Peyer's patch (tissue), 4 donors: ENCODE measurements at regions not wholly inside any gene's neighbourhood (a gene's known extent, or its start where the extent isn't known, plus 50 kb on each side); places are given as distances from the start of the nearest gene placed in this dataset.

Experiments
- DNase-seq, 3 donors: peaks; one replicate each; pipeline ENCODE4 v3.0.0-alpha.2; 2017 to 2019
- H3K27ac ChIP-seq, 4 donors: fragments of 200-600 bp; sonication (generic); one replicate each; pipeline ENCODE4 v1.5.1; 2016 to 2019
- H3K27me3 ChIP-seq, 2 donors: fragments of 200-600 bp; sonication (generic); one replicate each; pipeline ENCODE4 v1.5.1; 2019
- H3K36me3 ChIP-seq, 3 donors: fragments of 200-600 bp; sonication (generic); one replicate each; pipeline ENCODE4 v1.5.1; 2016 to 2019
- H3K4me1 ChIP-seq, 4 donors: fragments of 200-600 bp; sonication (generic); one replicate each; pipeline ENCODE4 v1.5.1; 2016 to 2019
- H3K4me3 ChIP-seq, 4 donors: fragments of 200-600 bp; sonication (generic); 1 replicate in 3 of 4; 2 replicates in 1 of 4; pipeline ENCODE4 v1.5.1; 2016 to 2019; ENCODE audit warnings: mild to moderate bottlenecking in 1 of 4
- H3K9me3 ChIP-seq, 4 donors: fragments of 200-600 bp; sonication (generic); one replicate each; pipeline ENCODE4 v1.5.1; 2016 to 2019; ENCODE audit warnings: mild to moderate bottlenecking in 1 of 4
- POLR2A ChIP-seq, 2 donors: fragments of 450-650 bp; IDR thresholded peaks; one replicate each; pipeline ENCODE4 v1.5.1; 2017; ENCODE audit warnings: antibody characterized with exemption in 2 of 2, mild to moderate bottlenecking in 2 of 2, moderate library complexity in 2 of 2
- TF ChIP-seq, protein P1 (sequence below), 6 experiments: fragments of 450-650 bp in 4 of 6; fragments of 200-600 bp in 2 of 6; sonication (generic) in 1 of 6; IDR thresholded peaks; one replicate each; pipeline ENCODE4 v1.5.1; 2017 to 2019; ENCODE audit warnings: antibody characterized with exemption in 6 of 6, mild to moderate bottlenecking in 3 of 6, moderate library complexity in 1 of 6

DNA sequence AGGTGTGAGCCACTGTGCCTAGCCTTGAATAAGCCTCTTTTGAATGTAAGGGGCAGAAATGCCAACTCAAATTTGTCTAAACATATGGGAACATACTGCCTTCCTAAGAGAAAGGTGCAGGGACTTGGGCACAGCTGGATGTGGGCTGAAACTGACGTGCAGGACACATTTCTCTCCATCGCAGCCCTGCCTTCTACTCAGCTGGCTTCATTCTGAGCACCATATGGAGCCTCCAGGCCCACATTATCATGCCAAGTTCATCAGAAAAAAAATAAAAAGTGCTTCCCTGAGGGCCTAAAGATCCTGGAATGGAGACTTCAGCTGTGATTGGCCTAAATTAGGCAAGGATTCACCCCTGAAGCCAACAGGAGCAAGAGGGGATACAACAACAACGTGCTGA is 386.2 kb downstream of the RAB28 start:
- H3K4me1 ChIP-seq, result no peaks in the 10 kb centered on the region
- H3K4me3 ChIP-seq, result no peak overlapping the region
- H3K27ac ChIP-seq, result no peak overlapping the region
- no peak for DNase-seq
- H3K36me3 ChIP-seq, result no peaks in the 10 kb centered on the region
- no peaks in the 10 kb centered on the region for H3K9me3 ChIP-seq
- TF ChIP-seq POLR2A (IDR thresholded peaks at IDR 0.05), result no peak
- TF ChIP-seq, protein P1, sequence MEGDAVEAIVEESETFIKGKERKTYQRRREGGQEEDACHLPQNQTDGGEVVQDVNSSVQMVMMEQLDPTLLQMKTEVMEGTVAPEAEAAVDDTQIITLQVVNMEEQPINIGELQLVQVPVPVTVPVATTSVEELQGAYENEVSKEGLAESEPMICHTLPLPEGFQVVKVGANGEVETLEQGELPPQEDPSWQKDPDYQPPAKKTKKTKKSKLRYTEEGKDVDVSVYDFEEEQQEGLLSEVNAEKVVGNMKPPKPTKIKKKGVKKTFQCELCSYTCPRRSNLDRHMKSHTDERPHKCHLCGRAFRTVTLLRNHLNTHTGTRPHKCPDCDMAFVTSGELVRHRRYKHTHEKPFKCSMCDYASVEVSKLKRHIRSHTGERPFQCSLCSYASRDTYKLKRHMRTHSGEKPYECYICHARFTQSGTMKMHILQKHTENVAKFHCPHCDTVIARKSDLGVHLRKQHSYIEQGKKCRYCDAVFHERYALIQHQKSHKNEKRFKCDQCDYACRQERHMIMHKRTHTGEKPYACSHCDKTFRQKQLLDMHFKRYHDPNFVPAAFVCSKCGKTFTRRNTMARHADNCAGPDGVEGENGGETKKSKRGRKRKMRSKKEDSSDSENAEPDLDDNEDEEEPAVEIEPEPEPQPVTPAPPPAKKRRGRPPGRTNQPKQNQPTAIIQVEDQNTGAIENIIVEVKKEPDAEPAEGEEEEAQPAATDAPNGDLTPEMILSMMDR (IDR thresholded peaks at IDR 0.05), result no peak
- no peaks in the 10 kb centered on the region for H3K27me3 ChIP-seq

DNA sequence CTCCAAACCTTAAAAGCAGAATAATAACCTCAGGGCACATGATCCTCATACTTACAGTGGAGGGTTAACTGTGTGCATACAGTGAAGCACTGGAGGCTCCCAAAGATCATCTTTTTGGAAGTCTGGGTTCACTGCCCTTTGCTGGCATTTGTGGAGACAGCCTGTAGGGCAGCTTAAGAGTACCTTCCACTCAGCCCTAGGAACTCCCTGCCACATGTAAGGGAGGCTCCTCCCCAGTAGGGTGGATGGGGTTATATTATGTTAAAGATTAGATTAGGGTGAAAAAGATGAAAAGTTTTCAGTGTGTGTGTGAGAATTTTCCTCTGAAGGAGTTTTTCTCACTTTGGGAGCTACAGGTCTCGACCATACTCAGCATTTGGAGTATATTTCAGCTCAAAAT is 388.4 kb downstream of the RAB28 start:
- H3K4me1 ChIP-seq, result no peaks in the 10 kb centered on the region
- H3K4me3 ChIP-seq, result no peak overlapping the region
- no peaks in the 10 kb centered on the region for H3K9me3 ChIP-seq
- TF ChIP-seq, protein P1 (IDR thresholded peaks at IDR 0.05), result no peak
- TF ChIP-seq POLR2A (IDR thresholded peaks at IDR 0.05), result no peak
- no peak for DNase-seq
- H3K36me3 ChIP-seq, result no peaks in the 10 kb centered on the region
- H3K27ac ChIP-seq, result no peak overlapping the region
- H3K27me3 ChIP-seq, result no peaks in the 10 kb centered on the region

- H3K36me3 ChIP-seq, result no peaks in the 10 kb centered on the region
- H3K27ac ChIP-seq, result no peak overlapping the region
- TF ChIP-seq, protein P1 (IDR thresholded peaks at IDR 0.05), result no peak
- TF ChIP-seq POLR2A (IDR thresholded peaks at IDR 0.05), result no peak
- H3K4me1 ChIP-seq, result no peaks in the 10 kb centered on the region
- H3K9me3 ChIP-seq, result no peaks in the 10 kb centered on the region
- H3K27me3 ChIP-seq, result no peaks in the 10 kb centered on the region
- no peak for DNase-seq
- H3K4me3 ChIP-seq, result no peak overlapping the region
Measured at GRCh38 chr4:13093170-13093569, 391.0 kb downstream of the RAB28 start.

DNA sequence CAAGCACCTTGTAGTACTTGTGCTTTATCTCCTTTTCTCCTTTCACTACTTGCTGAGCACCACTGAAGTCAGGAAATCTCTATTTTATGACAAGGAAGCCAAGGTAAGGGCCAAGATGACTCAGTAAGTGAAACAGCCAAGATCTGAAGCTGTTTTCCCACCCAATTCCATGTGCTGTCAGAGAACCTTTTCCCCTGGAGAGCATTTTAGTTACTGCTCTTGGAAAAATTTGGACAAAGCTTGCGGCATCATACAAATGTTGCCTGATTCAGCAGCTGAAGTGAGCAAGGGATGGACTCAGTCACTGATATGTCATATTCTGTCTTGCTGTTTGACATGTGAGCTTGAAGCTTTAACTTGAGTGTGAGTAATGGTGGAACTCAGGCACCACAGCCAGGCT is 391.4 kb downstream of the RAB28 start:
- no peaks in the 10 kb centered on the region for H3K27me3 ChIP-seq
- no peaks in the 10 kb centered on the region for H3K36me3 ChIP-seq
- no peak overlapping the region for H3K4me3 ChIP-seq
- no peaks in the 10 kb centered on the region for H3K9me3 ChIP-seq
- no peaks in the 10 kb centered on the region for H3K4me1 ChIP-seq
- TF ChIP-seq, protein P1 (IDR thresholded peaks at IDR 0.05), result no peak
- TF ChIP-seq POLR2A (IDR thresholded peaks at IDR 0.05), result no peak
- no peak for DNase-seq
- no peak overlapping the region for H3K27ac ChIP-seq

GRCh38 chr4:13089659-13089998 is 394.5 kb downstream of the RAB28 start:
- no peak for DNase-seq
- Histone ChIP-seq H3K4me3 (no peak overlapping the region), H3K4me1 (no peaks in the 10 kb centered on the region), H3K9me3 (no peaks in the 10 kb centered on the region), H3K36me3 (no peaks in the 10 kb centered on the region), H3K27me3 (no peaks in the 10 kb centered on the region), H3K27ac (no peak overlapping the region)
- no peak for TF ChIP-seq POLR2A (IDR thresholded peaks at IDR 0.05)
- TF ChIP-seq, protein P1 (IDR thresholded peaks at IDR 0.05), result no peak
